NB4 (cell line): ENCODE measurements at regions not wholly inside any gene's neighbourhood (a gene's known extent, or its start where the extent isn't known, plus 50 kb on each side); places are given as distances from the start of the nearest gene placed in this dataset.

ENCODE experiments used
- DNase-seq: peaks from one replicate; pipeline ENCODE4 v3.0.0; 2010; ENCODE audit warnings: low read depth
- H3K4me3 ChIP-seq: one replicate; pipeline ENCODE4 v1.5.1; 2011; ENCODE audit warnings: mild to moderate bottlenecking, low read depth, low read length, moderate library complexity
- MYC ChIP-seq: IDR thresholded peaks from 2 replicates; pipeline ENCODE4 v1.6.1; 2011; ENCODE audit warnings: low read depth, low read length
- POLR2A ChIP-seq: IDR thresholded peaks from 2 replicates; pipeline ENCODE4 v1.6.1; 2011; ENCODE audit warnings: mild to moderate bottlenecking; ENCODE audit not compliant: insufficient read length; ENCODE audit errors: extremely low read depth
- TF ChIP-seq, protein P1 (sequence below): IDR thresholded peaks from 2 replicates; pipeline ENCODE4 v1.6.1; 2011; ENCODE audit warnings: low read depth, low read length
- TF ChIP-seq, protein P2 (sequence below): IDR thresholded peaks from one replicate; pipeline ENCODE4 v1.5.1; 2012; ENCODE audit warnings: low read depth, low read length

DNA sequence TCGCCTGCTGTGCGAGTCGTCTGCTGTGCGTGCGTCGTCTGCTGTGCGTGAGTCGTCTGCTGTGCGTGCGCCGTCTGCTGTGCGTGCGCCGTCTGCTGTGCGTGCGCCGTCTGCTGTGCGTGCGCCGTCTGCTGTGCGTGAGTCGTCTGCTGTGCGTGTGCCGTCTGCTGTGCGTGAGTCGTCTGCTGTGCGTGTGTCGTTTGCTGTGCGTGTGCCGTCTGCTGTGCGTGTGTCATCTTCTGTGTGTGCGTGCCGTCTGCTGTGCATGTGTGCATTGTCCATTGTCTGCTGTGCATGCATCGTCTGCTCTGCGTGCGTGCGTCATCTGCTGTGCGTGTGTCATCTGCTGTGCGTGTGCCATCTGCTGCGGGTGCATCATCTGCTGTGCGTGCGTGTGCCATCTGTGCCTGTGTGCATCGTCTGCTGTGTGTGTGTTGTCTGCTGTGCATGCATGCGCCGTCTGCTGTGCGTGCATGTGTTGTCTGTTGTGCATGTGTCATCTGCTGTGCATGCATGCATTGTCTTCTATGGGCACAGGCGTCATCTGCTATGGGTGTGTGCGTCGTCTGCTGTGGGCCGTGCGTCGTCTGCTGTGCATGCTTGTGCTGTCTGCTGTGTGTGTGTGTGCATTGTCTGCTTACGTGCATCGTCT, 68.6 kb upstream of the IRX4 start:
- no peak overlapping the region for H3K4me3 ChIP-seq
- TF ChIP-seq, protein P1, sequence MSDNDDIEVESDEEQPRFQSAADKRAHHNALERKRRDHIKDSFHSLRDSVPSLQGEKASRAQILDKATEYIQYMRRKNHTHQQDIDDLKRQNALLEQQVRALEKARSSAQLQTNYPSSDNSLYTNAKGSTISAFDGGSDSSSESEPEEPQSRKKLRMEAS: no peak
- TF ChIP-seq POLR2A (no peak), MYC (no peak)
- TF ChIP-seq, protein P2, sequence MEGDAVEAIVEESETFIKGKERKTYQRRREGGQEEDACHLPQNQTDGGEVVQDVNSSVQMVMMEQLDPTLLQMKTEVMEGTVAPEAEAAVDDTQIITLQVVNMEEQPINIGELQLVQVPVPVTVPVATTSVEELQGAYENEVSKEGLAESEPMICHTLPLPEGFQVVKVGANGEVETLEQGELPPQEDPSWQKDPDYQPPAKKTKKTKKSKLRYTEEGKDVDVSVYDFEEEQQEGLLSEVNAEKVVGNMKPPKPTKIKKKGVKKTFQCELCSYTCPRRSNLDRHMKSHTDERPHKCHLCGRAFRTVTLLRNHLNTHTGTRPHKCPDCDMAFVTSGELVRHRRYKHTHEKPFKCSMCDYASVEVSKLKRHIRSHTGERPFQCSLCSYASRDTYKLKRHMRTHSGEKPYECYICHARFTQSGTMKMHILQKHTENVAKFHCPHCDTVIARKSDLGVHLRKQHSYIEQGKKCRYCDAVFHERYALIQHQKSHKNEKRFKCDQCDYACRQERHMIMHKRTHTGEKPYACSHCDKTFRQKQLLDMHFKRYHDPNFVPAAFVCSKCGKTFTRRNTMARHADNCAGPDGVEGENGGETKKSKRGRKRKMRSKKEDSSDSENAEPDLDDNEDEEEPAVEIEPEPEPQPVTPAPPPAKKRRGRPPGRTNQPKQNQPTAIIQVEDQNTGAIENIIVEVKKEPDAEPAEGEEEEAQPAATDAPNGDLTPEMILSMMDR: no peak
- no peak for DNase-seq

DNA sequence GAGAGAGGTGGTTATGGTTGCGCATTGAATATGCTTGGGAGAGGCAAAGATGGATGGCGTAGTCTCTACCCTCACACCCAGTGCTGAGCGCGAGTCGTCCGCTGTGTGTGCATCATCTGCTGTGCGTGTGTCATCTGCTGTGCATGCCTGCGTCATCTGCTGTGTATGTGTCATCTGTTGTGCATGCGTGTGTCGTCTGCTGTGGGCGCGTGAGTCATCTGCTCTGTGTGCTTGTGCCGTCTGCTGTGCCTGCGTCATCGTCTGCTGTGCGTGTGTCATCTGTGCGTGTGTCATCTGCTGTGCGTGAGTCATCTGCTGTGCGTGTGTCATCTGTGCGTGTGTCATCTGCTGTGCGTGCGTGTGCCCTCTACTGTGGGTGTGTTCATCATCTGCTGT, 68.0 kb upstream of the IRX4 start:
- DNase-seq: peak; percentile 29
- TF ChIP-seq, protein P1: no peak
- TF ChIP-seq POLR2A (no peak), MYC (no peak)
- TF ChIP-seq, protein P2: no peak
- H3K4me3 ChIP-seq: no peak overlapping the region

DNA sequence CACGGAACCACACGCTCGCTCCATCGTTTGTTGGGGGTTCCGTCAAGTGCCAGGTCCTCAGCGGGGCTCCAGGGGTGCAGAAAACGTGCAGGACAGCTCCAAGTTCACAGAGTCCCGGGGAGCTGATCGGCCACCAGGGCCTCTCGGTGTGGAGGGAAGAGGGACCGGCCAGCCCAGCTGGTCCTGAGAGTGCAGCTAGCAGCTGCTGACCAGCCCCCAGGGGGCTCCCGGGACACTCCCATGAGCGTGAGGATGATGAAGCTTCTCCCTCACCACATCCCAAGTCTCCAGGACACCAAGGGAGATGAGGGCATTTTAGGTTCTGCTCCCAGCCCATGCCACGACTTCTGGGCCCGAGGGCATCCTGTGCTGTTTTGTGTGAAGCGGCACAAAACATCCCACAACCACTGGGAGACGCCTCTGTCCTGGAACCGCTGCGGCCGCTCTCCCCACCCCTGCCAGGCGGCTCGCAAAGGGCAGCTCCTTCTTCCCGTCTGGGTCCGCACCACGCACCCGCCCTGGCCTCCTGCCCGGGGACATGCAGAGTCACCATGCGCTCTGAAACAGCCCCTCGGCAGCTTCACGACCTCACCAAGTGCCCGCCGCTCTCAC, 67.5 kb upstream of the IRX4 start:
- DNase-seq: no peak
- TF ChIP-seq, protein P1: no peak
- TF ChIP-seq MYC (no peak), POLR2A (no peak)
- TF ChIP-seq, protein P2: no peak
- no peak overlapping the region for H3K4me3 ChIP-seq

DNA sequence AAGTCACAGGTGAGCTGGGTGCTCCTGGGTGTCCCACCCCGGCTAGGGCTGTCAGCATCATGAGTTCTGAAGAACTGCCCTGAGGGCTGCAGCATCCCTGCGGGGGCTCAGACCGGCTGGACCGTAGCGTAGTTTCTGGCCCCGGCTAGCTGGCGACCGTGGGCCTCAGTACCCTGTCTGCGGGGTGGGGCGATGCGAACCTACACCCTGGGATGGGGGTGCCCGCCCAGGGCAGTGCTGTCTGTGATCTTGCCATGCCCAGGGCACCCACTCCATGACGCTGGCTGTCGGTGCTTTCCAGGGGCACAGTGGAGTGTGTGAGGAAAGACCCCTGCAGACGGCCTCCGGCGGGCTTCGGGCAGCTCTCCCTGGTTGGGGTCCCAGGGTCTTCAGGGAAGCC, 66.5 kb upstream of the IRX4 start:
- DNase-seq: no peak
- TF ChIP-seq, protein P2: no peak
- H3K4me3 ChIP-seq: no peak overlapping the region

DNA sequence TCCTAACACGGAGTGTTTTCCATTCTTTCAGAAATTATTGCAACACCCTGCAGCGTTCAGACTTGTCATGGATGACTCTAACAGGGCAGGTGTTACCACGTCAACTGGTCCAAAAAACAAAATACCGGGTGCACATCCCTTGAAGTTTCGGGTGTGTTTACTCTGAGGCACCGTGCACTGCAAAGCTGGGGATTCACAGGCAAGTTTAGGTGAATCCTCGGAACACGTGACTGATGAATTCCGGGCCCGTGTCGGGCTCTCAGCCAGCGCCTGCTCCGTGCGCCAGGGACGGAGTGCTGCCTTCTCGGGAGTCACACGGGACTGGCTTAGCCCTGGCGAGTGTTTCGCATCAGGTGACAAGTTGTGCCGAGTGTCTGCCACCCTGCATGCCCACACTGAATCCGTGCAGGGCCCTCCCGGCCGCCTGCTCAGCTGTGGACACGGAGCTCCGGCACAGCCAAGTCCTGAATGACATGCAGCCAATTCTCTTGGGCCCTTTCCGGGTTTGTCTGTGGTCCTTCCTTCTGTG, 66.0 kb upstream of the IRX4 start:
- DNase-seq: no peak
- TF ChIP-seq, protein P2: no peak
- TF ChIP-seq, protein P1: no peak
- no peak for TF ChIP-seq MYC
- TF ChIP-seq POLR2A: no peak
- no peak overlapping the region for H3K4me3 ChIP-seq
